OCI-LY1 (cell line): ENCODE measurements at regions not wholly inside any gene's neighbourhood (a gene's known extent, or its start where the extent isn't known, plus 50 kb on each side); places are given as distances from the start of the nearest gene placed in this dataset.

ENCODE experiments used
- H2AFZ ChIP-seq: fragments of 200-600 bp; sonication (generic), shearing (Covaris generic); 2 replicates; pipeline ENCODE4 v1.6.0; 2014; ENCODE audit warnings: antibody characterized with exemption, mild to moderate bottlenecking, low read length
- H3F3A ChIP-seq: fragments of 200-600 bp; sonication (generic), shearing (Covaris generic); 2 replicates; pipeline ENCODE4 v1.6.0; 2014; ENCODE audit warnings: mild to moderate bottlenecking, antibody characterized with exemption, low read length, moderate library complexity; ENCODE audit not compliant: insufficient read depth
- H3K27ac ChIP-seq: fragments of 200-600 bp; sonication (generic); 2 replicates; pipeline ENCODE4 v1.5.1; 2014; ENCODE audit warnings: low read length, mixed run types, mild to moderate bottlenecking, low read depth; ENCODE audit not compliant: poor library complexity, severe bottlenecking
- H3K27me3 ChIP-seq: fragments of 200-600 bp; sonication (generic); 2 replicates; pipeline ENCODE4 v1.6.0; 2014; ENCODE audit warnings: antibody characterized with exemption, mild to moderate bottlenecking, low read length, moderate library complexity; ENCODE audit not compliant: insufficient read depth
- H3K36me3 ChIP-seq: fragments of 200-600 bp; sonication (generic); 2 replicates; pipeline ENCODE4 v1.6.1; 2014; ENCODE audit warnings: mild to moderate bottlenecking, antibody characterized with exemption, low read length, moderate library complexity, mixed read lengths; ENCODE audit not compliant: insufficient read depth
- H3K4me1 ChIP-seq: fragments of 200-600 bp; sonication (generic); 2 replicates; pipeline ENCODE4 v1.5.1; 2014; ENCODE audit warnings: mild to moderate bottlenecking, low read length, moderate library complexity; ENCODE audit not compliant: insufficient read depth, severe bottlenecking
- H3K4me2 ChIP-seq: fragments of 200-600 bp; sonication (generic), shearing (Covaris generic); 2 replicates; pipeline ENCODE4 v1.6.1; 2014; ENCODE audit warnings: low read length
- H3K4me3 ChIP-seq: fragments of 200-600 bp; sonication (generic); 2 replicates; pipeline ENCODE4 v1.5.1; 2014; ENCODE audit warnings: low read length, low read depth, mild to moderate bottlenecking, mixed read lengths; ENCODE audit not compliant: poor library complexity, severe bottlenecking
- H3K79me2 ChIP-seq: fragments of 200-600 bp; shearing (Covaris generic); 2 replicates; pipeline ENCODE4 v1.6.1; 2016; ENCODE audit warnings: mixed run types, low read length, mixed read lengths; ENCODE audit not compliant: insufficient read depth
- H3K9ac ChIP-seq: fragments of 200-600 bp; sonication (generic), shearing (Covaris generic); 2 replicates; pipeline ENCODE4 v1.6.1; 2014; ENCODE audit warnings: mild to moderate bottlenecking, low read length, mixed read lengths
- H3K9me2 ChIP-seq: fragments of 200-600 bp; sonication (generic), shearing (Covaris generic); 2 replicates; pipeline ENCODE4 v1.6.1; 2014; ENCODE audit warnings: low read depth, mild to moderate bottlenecking, low read length, mixed read lengths
- H3K9me3 ChIP-seq: fragments of 200-600 bp; shearing (Covaris generic); 2 replicates; pipeline ENCODE4 v1.6.1; 2014; ENCODE audit warnings: low read length, mixed read lengths
- H4K20me1 ChIP-seq: fragments of 200-600 bp; sonication (generic), shearing (Covaris generic); 2 replicates; pipeline ENCODE4 v1.6.0; 2016; ENCODE audit warnings: mild to moderate bottlenecking, low read length; ENCODE audit not compliant: insufficient read depth
- CTCF ChIP-seq: fragments of 200-600 bp; sonication (generic), shearing (Covaris generic); IDR thresholded peaks from 2 replicates; pipeline ENCODE4 v1.5.1; 2017; ENCODE audit warnings: mild to moderate bottlenecking, antibody characterized with exemption, low read length, moderate library complexity, mixed read lengths
- EZH2 ChIP-seq: fragments of 200-600 bp; sonication (generic), shearing (Covaris generic); IDR thresholded peaks from 2 replicates; pipeline ENCODE4 v1.8.0; 2017; ENCODE audit warnings: borderline replicate concordance, mixed run types, mild to moderate bottlenecking, antibody characterized with exemption, low read length, moderate library complexity, mixed read lengths

DNA sequence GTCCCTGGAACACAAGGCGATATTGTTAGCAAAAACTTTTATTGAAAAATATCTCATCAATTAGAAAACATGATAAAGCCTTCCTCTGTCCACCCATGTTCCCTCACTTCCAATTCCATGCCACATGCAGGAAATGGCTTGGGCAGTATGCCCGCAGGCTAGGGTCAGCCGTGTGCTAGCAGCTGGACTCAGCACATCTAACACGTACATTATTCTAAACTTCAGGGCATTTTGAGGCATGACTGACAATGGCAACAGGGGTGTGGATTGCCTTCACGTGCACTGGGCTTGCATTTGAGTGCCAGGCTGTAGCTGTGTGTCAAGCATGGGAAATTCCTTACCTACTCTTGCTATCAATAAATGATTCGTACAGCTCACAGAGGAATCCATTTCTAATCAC is 642.1 kb downstream of the INHBA start:
- Histone ChIP-seq H4K20me1 (no peaks in the 10 kb centered on the region), H3K27me3 (no peaks in the 10 kb centered on the region), H3K9me3 (no peaks in the 10 kb centered on the region), H3K27ac (no peak overlapping the region), H2AFZ (no peak overlapping the region), H3K4me1 (no peaks in the 10 kb centered on the region), H3K4me2 (no peak overlapping the region), H3K79me2 (no peaks in the 10 kb centered on the region), H3K36me3 (no peaks in the 10 kb centered on the region), H3K9me2 (no peaks in the 10 kb centered on the region), H3K9ac (no peak overlapping the region), H3F3A (no peaks in the 10 kb centered on the region), H3K4me3 (no peak overlapping the region)
- TF ChIP-seq EZH2 (no peak), CTCF (no peak)

GRCh38 chr7:41059796-41060195 is 643.1 kb downstream of the INHBA start:
- Histone ChIP-seq H3K36me3 (no peaks in the 10 kb centered on the region), H3K4me2 (no peak overlapping the region), H3K9me3 (no peaks in the 10 kb centered on the region), H3K27ac (no peak overlapping the region), H2AFZ (no peak overlapping the region), H3K9me2 (no peaks in the 10 kb centered on the region), H3K4me3 (no peak overlapping the region), H3F3A (no peaks in the 10 kb centered on the region), H3K79me2 (no peaks in the 10 kb centered on the region), H3K4me1 (no peaks in the 10 kb centered on the region), H3K9ac (no peak overlapping the region), H3K27me3 (no peaks in the 10 kb centered on the region), H4K20me1 (no peaks in the 10 kb centered on the region)
- TF ChIP-seq CTCF = no peak
- TF ChIP-seq EZH2 = no peak

DNA sequence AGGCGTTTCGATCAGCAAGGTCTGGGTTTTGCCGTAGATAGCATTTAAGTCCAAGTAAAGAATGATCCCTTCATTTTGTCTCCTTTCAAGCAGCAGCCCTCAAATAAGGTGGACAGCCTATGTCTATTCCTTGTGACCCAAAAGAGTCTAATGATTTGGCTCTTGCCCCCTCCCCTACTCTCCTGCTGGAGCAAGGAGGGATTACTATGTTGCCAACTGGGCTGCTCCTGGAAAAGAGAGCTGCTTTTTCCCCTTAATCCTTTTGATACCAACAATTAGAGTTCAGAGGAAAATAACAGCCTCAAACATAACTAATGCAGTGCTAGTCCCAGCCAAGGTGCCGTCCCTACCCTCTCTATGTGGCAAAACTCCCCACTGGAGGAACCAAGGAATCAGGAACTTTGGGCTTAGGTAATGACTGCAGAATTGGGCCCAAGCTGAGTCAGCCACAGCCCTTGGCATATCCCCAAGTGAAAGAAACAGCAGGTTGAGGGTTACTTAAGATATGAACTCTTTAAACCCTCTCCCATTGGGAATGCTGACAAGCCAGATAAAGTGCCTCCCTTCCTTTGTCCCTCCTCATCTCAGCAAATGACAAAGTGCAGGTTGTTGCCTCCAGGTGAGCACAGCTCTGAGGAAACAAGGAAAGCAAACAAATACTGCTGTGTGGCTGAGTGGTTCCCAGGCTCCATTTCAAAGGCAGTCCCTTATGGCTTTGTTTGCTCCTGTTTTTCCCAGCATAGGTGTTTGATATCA is 643.7 kb downstream of the INHBA start:
- TF ChIP-seq EZH2 (no peak), CTCF (no peak)
- no peak overlapping the region for H3K9ac ChIP-seq
- no peaks in the 10 kb centered on the region for H3K4me1 ChIP-seq
- H4K20me1 ChIP-seq = no peaks in the 10 kb centered on the region
- H2AFZ ChIP-seq = no peak overlapping the region
- no peaks in the 10 kb centered on the region for H3K9me2 ChIP-seq
- no peak overlapping the region for H3K27ac ChIP-seq
- no peaks in the 10 kb centered on the region for H3F3A ChIP-seq
- no peaks in the 10 kb centered on the region for H3K27me3 ChIP-seq
- no peaks in the 10 kb centered on the region for H3K9me3 ChIP-seq
- H3K4me2 ChIP-seq = no peak overlapping the region
- H3K4me3 ChIP-seq = no peak overlapping the region
- H3K36me3 ChIP-seq = no peaks in the 10 kb centered on the region
- H3K79me2 ChIP-seq = no peaks in the 10 kb centered on the region
